Endometrium (tissue), 2 donors: ENCODE measurements at regions not wholly inside any gene's neighbourhood (a gene's known extent, or its start where the extent isn't known, plus 50 kb on each side); places are given as distances from the start of the nearest gene placed in this dataset.
"Not testable (repeated sequence)": the region's sequence is repeated elsewhere in the genome, so short reads cannot be mapped to it uniquely, and the experiment has no call there.

Experiments used
- FAIRE-seq: peaks from 2 replicates; lab custom pipeline; 2012; peaks lifted over from hg19 to GRCh38; lab: Jason Lieb, UNC
- donor health status: control.
- donor health status: control.

DNA sequence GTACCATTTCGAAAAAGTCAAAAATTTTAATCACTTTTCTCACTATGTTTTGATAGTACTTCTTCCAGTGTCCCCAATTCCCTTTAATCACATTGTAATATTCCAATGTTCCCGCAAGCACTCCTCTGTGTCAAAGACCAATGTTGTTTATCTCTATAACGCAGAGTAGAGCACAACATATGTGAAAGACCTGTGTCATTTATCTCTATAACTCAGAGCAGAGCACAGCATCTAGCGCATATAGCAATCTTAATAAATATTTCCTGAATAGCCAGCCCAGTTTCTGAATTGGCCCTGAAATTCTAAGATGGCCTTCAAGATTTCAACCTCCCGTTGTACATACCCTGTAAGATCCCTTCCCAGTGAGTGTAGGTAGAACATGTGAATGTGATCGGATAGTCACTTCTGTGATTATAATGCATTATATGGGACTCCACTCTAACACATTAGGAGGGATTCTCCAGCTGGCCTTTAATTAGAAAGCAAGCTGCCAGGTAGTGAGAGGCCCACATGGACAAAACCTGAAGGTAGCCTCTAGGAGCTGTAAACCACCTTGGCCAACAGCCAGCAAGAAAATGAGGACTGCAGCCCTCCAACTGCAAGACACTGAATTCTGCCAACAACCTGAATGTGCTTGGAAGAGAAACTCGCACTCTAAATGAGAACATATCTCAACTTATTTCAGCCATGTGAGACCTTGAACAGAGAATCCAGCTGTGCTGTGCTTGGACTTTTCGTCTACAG is 238.8 kb upstream of the SYT10 start:
- FAIRE-seq: no peak

DNA sequence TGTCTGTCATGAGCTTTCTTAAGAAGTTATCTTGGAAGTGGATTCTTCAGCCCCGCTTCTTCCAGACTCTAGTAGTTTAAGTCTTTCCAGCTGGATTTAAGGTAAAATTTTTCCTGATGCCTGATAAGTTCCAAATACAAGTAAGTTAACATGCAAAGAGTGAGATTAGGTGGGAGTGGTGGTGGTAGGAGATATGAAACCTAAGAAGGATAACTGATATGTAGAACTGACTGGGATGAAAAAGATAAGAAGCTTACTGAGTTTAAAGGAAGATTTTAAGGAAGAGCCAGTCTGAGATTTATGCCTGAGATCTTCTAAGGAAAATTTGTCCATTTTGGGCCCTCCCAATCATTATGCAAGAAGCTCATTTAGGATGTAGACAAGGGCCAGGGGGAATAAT is 250.9 kb upstream of the SYT10 start:
- FAIRE-seq: no peak

DNA sequence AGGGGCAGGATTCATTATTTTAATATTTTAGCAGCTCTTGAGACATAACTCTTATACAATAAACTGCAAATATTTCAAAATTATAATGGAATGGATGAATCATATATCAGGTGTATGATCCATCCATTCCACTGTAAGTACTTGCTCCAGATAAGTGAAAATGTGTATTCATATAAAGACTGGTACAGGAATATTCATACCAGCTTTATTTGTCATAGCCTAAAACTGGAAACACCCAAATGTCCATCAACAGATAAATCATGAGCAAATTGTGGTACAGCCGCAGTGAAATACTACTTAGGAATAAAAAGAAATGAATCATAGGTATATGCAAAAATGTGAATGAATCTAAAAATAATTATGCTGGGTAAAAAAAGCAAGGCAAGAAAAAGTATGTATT is 263.6 kb upstream of the SYT10 start:
- FAIRE-seq: no peak

DNA sequence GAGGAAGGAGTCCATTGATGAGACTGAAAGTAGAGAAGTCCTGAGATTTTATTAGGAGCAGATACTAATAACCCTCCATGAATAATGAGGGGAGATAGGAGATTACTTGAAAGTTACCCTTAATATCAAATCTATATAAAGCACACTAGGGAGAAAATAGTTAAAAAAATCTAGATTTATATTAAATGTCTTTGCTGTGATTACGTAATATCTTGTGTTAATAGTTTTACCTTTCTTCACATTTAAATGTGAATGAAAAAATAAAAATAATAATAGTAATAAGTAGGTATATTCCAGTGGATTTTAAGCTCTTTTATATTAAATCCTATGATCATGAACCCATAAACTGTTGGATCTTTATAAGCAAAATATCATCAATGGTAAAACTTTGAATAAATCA is 267.3 kb upstream of the SYT10 start:
- no peak for FAIRE-seq

DNA sequence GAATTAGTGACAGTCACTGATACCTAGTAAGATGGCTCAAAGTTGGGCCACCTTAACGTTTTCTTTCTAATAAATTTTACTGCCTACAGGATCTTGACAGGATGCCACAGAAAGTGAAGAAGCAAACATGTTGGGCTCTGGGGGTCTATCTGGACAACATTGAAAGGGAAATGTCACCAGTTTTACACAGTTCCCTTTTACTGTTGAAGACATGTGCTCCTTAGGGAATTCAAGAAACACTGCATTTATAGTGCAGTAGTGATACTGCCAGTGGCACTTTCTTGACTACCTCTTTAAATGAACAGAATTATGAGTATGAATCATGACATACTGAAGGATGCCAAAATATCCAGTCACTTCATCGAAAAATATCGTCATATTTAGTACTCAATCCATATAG is 269.3 kb upstream of the SYT10 start:
- no peak for FAIRE-seq

DNA sequence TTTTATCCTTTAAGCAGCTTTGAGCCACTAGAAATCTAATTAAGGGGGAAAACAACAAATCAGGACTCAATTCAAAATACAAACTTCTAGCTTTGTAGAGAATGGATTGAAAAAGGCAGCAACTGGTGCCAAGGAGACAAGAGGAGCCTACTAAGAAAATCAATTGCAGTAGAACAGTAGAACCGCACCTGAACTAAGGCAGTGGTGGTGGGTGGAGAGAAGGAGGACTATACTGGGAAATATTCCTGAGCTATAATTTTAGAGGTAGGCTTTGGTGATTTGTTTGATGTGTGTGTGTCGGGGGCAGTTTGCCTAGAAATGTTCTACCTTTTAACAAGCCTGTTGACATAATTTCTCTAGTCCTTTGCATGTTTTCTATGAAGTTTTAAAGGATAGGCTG is 270.9 kb upstream of the SYT10 start:
- FAIRE-seq: no peak

DNA sequence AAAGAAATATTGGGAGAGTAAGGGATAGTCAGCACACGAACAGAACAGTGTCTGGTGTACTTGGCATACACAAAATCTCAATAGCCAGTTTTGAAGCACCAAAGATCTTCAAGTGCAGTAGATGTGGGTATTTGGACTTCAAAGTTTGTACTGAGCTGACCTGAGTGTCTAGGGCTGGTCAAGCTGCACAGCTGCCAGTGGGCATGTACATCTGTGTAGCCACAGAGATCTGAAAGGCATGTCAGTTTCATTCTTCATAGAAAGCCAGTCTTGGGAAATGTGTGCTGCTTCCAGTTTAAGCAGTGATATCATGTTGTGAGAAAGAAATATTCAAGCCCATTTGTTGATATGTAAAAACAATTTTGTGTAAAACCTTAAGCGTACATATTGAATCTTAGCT is 279.0 kb upstream of the SYT10 start:
- no peak for FAIRE-seq

DNA sequence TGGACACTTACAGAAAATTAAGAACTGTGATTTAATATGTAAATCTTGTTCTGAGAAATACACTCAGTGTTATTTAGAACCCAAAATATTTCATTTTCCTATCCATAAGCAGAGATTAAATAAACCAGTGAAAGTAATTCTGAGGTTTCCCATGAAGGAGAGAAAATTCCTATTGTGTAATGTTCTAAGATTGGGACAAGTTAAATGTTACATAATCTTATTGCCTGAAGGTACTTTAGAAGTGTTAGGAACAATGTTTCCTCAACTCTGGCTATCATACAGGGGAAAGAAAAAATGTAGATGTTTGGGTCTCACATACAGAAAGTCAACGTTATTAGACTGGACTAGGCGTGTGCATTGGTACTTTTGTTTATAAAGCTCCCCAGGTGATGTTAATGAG is 281.9 kb upstream of the SYT10 start:
- FAIRE-seq: no peak

DNA sequence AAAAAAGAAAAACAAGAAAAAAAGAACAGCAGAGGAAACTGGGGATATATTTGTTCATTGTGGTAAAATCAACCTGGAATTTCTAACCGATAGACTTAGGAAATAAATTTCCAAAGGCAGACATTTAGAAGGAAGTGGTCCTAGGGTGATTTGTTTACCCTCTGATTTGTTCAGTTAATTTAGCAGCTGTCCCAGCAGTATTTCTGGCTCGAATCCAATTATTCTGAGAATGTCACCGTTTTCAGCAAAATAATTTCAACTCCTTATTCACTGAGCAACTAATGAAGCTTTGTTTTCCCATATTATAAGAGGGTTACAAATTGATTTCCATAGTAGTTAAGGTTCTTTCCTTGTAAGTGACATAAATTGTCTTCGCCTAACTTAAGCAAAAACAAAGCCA is 285.2 kb upstream of the SYT10 start:
- no peak for FAIRE-seq

DNA sequence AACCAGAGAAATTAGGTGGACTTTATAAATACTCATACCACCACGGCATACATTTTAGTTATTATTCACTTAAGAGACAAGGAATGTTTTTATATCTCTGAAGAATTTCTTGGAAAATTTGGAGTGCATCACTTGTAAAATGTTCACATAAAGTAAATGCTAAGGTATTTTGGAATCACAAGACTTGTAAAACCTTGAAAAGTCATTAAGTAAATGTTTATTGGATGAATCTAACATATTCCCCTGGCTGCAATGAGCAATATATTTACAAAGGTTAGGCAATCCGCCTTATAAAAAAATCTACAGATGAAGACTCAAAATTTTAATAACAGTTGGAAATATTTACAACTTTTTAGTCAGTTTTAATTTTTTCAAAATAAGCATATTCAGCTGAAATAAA is 287.4 kb upstream of the ALG10 start:
- no peak for FAIRE-seq

DNA sequence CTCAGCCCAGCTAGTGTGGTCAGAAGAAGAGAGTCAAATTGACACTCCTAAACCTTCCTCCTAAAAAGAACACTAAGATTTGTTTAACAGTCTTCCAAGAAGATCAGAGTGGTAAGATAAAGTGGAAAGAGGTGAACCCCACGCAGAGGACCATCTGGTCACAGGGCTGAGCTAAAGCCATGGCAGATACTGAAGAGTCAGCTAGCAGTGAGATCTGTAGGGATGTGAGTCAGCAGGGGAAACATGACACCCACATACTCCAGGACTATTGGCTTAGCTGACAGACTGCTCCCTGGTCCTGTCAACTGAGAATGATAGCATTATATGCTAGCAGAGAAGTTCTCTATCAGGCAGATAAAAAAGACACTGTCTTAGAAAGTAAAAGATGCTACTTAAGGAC is 269.4 kb upstream of the ALG10 start:
- no peak for FAIRE-seq

DNA sequence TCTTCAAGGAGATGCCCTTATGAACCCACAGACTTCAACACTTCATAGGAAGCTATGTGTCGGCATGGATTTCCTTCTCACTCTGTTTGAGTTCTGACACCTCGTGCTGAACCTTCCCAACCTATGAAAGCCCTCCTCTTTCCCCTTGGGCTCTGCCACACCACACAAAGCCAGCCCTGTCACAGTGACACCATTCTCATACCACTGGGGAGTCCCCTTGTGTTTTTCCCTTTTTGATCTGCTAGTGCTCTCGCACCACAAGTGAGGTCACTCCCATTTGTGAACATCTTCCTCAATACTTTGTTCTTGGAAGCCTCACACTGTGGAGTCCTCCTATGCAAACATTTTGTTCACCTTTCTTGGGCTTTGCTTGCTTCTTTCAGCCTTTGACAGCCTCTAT is 264.6 kb upstream of the ALG10 start:
- FAIRE-seq: no peak

DNA sequence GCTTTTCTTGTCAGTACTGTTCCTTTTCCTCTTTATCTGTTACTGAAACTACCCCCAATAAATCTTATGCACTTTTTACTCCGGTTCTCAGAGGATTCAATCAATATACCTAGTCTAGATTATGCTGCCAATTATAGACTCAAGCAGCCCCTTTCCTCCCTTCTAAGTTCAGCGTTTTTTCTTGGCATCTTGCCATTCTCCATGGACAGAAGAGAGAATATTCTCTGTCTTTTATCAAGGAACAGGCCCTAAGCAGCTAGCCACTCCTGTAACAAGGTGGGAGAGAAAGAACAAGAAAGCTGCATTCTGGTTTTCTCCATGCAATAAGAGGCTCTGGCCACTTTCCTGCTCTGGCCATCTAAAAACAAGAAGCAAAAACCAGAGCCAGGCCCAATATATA is 263.0 kb upstream of the ALG10 start:
- no peak for FAIRE-seq

DNA sequence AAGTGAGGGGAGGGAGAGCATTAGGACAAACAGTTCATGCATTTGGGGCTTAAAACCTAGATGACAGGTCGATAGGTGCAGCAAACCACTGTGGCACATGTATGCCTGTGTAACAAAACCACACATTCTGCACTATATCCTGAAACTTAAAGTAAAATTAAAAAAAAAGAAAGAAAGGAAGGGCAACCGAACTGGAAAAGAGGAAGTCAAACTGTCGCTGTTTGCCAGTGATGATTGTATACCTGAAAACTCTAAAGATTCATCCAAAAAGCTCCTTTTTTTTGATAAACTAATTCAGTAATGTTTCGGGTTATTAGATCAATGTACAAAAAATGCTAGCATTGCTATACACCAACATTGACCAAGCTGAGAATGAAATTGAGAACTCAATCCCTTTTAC is 259.0 kb upstream of the ALG10 start:
- FAIRE-seq: no peak

DNA sequence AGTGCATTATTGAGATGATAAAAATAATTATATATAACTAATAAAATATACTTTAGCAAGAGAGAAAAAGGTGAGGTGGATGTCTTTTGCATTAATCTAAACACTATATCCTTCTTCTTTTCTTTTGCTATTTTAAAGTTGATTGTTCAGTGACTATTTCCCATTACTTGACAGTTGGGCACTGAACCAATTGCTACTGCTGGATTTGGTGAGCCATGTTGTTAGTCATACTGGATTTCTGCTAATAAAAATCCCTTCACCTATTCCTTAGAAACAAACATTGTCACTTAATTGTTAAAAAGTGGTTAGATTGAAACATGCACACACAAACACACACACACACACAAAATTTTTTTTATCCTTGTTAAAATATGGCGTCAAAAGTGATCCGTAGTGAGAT is 251.6 kb upstream of the ALG10 start:
- no peak for FAIRE-seq

DNA sequence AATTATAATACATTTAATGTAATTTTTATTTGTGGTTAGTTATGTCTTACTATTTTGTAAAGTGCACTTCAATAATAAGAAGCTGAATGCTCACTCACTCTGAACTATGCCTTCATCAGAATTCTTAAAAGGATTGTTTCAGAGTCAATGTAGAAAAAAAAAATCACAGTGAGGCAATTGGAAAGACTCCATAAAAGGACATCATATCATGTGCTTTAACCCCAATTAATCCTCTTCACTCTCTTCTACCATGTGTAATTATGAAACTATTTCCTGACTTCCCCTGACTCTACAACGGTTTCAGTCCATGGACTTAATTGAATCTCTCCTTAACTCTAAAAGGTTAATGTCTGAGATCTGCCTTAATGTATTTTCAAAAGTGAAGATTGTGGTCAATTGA is 250.4 kb upstream of the ALG10 start:
- no peak for FAIRE-seq

DNA sequence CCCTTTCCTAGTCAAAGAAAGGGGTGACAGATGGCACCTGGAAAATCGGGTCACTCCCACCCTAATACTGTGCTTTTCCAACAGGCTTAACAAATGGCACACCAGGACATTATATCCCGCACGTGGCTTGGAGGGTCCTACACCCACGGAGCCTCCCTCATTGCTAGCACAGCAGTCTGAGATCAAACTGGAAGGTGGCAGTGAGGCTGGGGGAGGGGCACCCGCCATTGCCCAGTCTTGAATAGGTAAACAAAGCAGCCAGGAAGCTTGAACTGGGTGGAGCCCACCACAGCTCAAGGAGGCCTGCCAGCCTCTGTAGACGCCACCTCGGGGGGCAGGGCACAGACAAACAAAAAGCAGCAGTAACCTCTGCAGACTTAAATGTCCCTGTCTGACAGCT is 249.2 kb upstream of the ALG10 start:
- FAIRE-seq: not testable (repeated sequence)

DNA sequence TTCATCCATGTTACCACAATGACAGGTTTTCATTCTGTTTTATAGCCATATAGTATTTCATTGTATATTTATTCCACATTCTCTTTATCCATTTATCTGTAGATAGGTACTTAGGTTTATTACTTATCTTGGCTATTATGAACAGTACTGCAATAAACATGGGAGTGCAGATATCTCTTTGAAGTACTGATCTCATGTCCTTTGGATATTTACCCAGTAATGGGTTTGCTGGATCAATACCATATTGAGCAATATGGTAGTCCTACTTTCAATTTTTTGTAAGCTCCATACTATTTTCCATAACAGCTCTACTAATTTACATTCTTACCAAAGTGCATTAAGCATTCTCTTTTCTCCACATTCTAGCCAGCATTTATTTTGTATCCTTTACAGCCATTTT is 235.8 kb upstream of the ALG10 start:
- FAIRE-seq: no peak

DNA sequence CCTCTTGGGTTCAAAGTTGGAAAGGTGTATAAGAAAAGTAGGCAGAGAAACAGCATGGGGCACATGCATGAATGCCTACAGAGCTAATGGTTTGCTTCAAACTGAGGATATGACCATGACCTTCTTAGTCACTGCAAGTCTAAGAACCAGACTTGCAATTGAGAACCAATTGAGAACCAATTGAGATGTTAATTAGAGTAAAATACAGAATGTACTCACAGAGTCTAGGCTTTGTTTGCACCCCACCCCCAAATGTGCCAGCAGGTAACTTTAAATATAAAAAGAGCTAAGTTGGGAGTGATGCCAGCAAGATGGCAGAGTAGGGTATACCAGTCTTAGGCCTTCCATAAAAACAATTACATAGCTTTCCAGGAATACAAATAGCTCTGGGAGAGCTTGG is 227.3 kb upstream of the ALG10 start:
- no peak for FAIRE-seq

DNA sequence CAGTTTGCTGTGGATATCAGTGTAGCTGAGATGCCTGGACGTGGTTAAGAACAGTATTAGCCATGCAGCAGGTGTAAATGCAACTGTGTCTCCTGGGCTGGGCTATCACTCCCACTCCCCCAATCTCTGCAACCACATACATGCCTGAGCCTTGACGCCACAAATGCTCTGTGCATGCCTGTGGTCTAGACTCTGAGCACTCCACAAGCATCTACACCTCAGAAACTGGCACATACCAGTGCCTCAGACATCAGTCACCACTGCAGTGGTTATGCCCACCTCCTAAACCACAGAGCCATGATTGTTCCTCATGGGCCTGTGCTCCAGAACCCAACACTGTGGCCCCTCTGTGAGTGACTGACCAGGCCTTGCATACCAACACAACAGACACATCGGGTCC is 226.8 kb upstream of the ALG10 start:
- no peak for FAIRE-seq

DNA sequence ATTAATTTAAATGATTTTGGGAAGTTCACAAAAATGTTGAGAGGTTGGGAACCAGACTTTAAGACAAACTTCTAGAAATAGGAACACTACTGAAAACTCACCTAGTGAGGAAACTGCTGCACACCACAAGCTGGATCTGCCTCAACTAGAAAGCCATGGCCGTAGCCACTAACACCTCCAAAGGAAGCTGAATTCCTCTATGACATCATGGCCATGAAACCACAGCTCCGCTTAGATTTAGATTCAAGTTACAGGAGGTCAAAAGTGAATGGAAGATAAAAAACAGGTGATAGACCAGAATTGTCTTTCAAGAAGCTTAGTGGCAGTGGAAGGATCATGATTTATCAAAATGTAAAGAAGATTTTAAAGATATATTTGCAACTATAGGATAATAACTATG is 208.8 kb upstream of the ALG10 start:
- no peak for FAIRE-seq

DNA sequence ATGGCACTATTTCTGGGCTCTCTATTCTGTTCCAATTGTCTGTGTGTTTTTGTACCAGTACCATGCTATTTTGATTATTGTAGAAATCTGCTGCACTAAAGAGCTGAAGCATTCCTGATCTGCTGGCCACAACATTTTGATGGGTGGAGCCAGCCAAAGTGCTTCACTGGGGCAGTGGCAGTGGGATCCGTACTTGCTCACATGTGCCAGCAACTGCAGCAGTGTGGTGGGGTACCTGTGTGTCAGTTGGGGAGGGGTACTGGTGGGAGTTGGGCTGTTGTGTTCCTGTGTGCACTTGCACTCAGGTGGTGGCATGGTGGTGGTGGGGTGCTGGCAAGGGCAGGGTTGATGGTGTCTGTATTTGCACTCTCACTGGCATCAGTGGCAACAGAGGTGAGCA is 204.6 kb upstream of the ALG10 start:
- no peak for FAIRE-seq

DNA sequence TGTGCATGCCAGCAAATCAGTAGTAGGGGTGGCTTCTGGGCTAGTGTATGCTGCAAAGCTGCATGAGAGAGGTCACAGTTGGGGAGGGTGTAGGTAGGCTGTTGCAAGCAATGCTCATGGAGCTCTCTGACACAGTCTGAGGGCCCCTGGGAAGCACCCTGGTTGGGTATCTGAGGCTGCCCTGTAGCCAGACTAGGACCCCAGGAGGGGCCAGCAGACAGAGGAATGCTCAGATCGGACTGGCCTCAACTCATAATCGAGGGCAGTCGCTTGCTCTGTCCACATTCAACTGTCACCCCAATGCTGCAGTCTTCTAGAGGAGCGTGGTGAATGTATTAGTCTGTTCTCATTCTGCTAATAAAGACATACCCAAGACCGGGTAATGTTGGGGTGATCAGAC is 204.0 kb upstream of the ALG10 start:
- no peak for FAIRE-seq

DNA sequence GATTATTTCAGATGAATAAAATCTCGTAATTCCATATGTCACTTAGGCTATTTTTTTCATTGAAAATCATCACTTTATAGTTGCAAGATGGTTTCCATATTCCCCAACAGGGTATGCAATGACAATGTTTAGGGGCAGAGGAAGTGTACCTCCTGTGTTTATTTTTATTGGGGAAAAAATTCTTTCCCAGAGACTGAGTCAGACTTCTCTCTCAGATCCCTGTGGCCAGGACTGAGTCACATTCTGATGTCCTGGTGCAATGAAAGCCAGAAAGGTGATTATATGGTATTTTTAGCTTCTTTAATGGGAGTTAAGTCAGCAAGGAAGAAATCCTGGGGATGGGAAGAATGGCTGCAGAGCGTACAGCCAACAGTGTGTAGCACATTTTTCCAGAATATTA is 196.9 kb upstream of the ALG10 start:
- FAIRE-seq: no peak
